Effector memory CD8-positive, alpha-beta T cell (primary cell): ENCODE measurements at regions not wholly inside any gene's neighbourhood (a gene's known extent, or its start where the extent isn't known, plus 50 kb on each side); places are given as distances from the start of the nearest gene placed in this dataset.
"Not testable (repeated sequence)": the region's sequence is repeated elsewhere in the genome, so short reads cannot be mapped to it uniquely, and the experiment has no call there.

ENCODE experiments used
- ATAC-seq: fragments of 150-1000 bp; cut with Tn5 transposase; replicated peaks from 2 replicates; pipeline ENCODE4 v1.10.0; 2021; ENCODE audit warnings: mild to moderate bottlenecking, moderate library complexity
- DNase-seq, 3 experiments: peaks; one replicate each; pipeline ENCODE4 v3.0.0; 2021
- H3K27ac Mint-ChIP-seq, 2 donors: one replicate each; pipeline ENCODE4 v1.8.0; 2022; ENCODE audit warnings: mild to moderate bottlenecking in 2 of 2, mixed read lengths in 2 of 2, moderate library complexity in 2 of 2
- H3K27me3 Mint-ChIP-seq, 2 donors: one replicate each; pipeline ENCODE4 v1.8.0; 2022; ENCODE audit warnings: mixed read lengths in 2 of 2
- H3K36me3 Mint-ChIP-seq: one replicate; pipeline ENCODE4 v1.8.0; 2022; ENCODE audit warnings: mild to moderate bottlenecking, moderate library complexity, mixed read lengths; ENCODE audit not compliant: insufficient read depth
- H3K4me1 Mint-ChIP-seq, 2 donors: one replicate each; pipeline ENCODE4 v1.8.0; 2022; ENCODE audit warnings: low read depth in 2 of 2, mixed read lengths in 2 of 2
- H3K4me3 Mint-ChIP-seq, 2 donors: one replicate each; pipeline ENCODE4 v1.8.0; 2022; ENCODE audit warnings: mild to moderate bottlenecking in 2 of 2, mixed read lengths in 2 of 2, moderate library complexity in 2 of 2
- H3K9me3 Mint-ChIP-seq, 2 donors: one replicate each; pipeline ENCODE4 v1.8.0; 2022; ENCODE audit warnings: mixed read lengths in 2 of 2

- DNase-seq (no peak), ATAC-seq (no peak)
- peaks cover 38 to 46% of the 10 kb centered on the region in 2 donors for H3K27me3 Mint-ChIP-seq
- H3K4me1 Mint-ChIP-seq: no peaks in the 10 kb centered on the region
- no peaks in the 10 kb centered on the region for H3K9me3 Mint-ChIP-seq
- no peaks in the 10 kb centered on the region for H3K36me3 Mint-ChIP-seq
- H3K4me3 Mint-ChIP-seq: no peak overlapping the region
- no peak overlapping the region for H3K27ac Mint-ChIP-seq
Measured at GRCh38 chr3:66552846-66553245, 52.0 kb upstream of the LRIG1 start.

GRCh38 chr3:66553441-66554113 lies 52.8 kb upstream of the LRIG1 start:
- no peaks in the 10 kb centered on the region for H3K4me1 Mint-ChIP-seq
- H3K9me3 Mint-ChIP-seq: no peaks in the 10 kb centered on the region
- H3K4me3 Mint-ChIP-seq: no peak overlapping the region
- peaks cover 38 to 46% of the 10 kb centered on the region in 2 donors for H3K27me3 Mint-ChIP-seq
- no peak overlapping the region for H3K27ac Mint-ChIP-seq
- H3K36me3 Mint-ChIP-seq: no peaks in the 10 kb centered on the region
- ATAC-seq (no peak), DNase-seq (no peak)

GRCh38 chr3:66554178-66554577 lies 53.4 kb upstream of the LRIG1 start:
- no peak overlapping the region for H3K27ac Mint-ChIP-seq
- H3K4me3 Mint-ChIP-seq: no peak overlapping the region
- DNase-seq: no peak
- peaks cover 38 to 46% of the 10 kb centered on the region in 2 donors for H3K27me3 Mint-ChIP-seq
- ATAC-seq: no peak
- H3K4me1 Mint-ChIP-seq: no peaks in the 10 kb centered on the region
- no peaks in the 10 kb centered on the region for H3K9me3 Mint-ChIP-seq
- H3K36me3 Mint-ChIP-seq: no peaks in the 10 kb centered on the region

- no peak overlapping the region for H3K4me3 Mint-ChIP-seq
- H3K36me3 Mint-ChIP-seq: no peaks in the 10 kb centered on the region
- no peaks in the 10 kb centered on the region for H3K4me1 Mint-ChIP-seq
- no peak overlapping the region for H3K27ac Mint-ChIP-seq
- DNase-seq: no peak
- ATAC-seq: no peak
- H3K9me3 Mint-ChIP-seq: no peaks in the 10 kb centered on the region
- H3K27me3 Mint-ChIP-seq: peaks cover 43 to 49% of the 10 kb centered on the region in 2 donors
Measured at GRCh38 chr3:66555214-66555844, 54.5 kb upstream of the LRIG1 start.

- Mint-ChIP-seq H3K36me3 (no peaks in the 10 kb centered on the region), H3K27ac (no peak overlapping the region)
Measured at GRCh38 chr3:66557170-66557569, 56.3 kb upstream of the LRIG1 start.

GRCh38 chr3:66559924-66560323 lies 59.1 kb upstream of the LRIG1 start:
- peaks cover 21 to 25% of the 10 kb centered on the region in 2 donors for H3K27me3 Mint-ChIP-seq
- not testable (repeated sequence) for H3K9me3 Mint-ChIP-seq

More at GRCh38 chr3:66557170-66557569, 56.3 kb upstream of the LRIG1 start:
- ATAC-seq (no peak), DNase-seq (no peak)
- Mint-ChIP-seq H3K9me3 (no peaks in the 10 kb centered on the region), H3K4me3 (no peak overlapping the region), H3K4me1 (no peaks in the 10 kb centered on the region), H3K27me3 (peaks cover 41 to 42% of the 10 kb centered on the region in 2 donors)

GRCh38 chr3:66561367-66561766 lies 60.5 kb upstream of the LRIG1 start:
- Mint-ChIP-seq H3K4me1 (no peaks in the 10 kb centered on the region), H3K4me3 (no peak overlapping the region), H3K9me3 (no peaks in the 10 kb centered on the region), H3K27me3 (peaks cover 18 to 31% of the 10 kb centered on the region in 2 donors), H3K36me3 (no peaks in the 10 kb centered on the region), H3K27ac (no peak overlapping the region)
- no peak for DNase-seq
- ATAC-seq: no peak

More at GRCh38 chr3:66559924-66560323, 59.1 kb upstream of the LRIG1 start:
- ATAC-seq, DNase-seq, H3K36me3 Mint-ChIP-seq, H3K4me3 Mint-ChIP-seq, H3K4me1 Mint-ChIP-seq, H3K27ac Mint-ChIP-seq: not testable (repeated sequence)

GRCh38 chr3:66565301-66565700 lies 64.5 kb upstream of the LRIG1 start:
- ATAC-seq: no peak
- H3K27me3 Mint-ChIP-seq: peaks cover 21 to 23% of the 10 kb centered on the region in 2 donors
- DNase-seq: no peak
- H3K9me3 Mint-ChIP-seq: no peaks in the 10 kb centered on the region
- H3K4me1 Mint-ChIP-seq: no peaks in the 10 kb centered on the region
- no peak overlapping the region for H3K27ac Mint-ChIP-seq
- no peak overlapping the region for H3K4me3 Mint-ChIP-seq
- no peaks in the 10 kb centered on the region for H3K36me3 Mint-ChIP-seq

- no peaks in the 10 kb centered on the region for H3K9me3 Mint-ChIP-seq
- H3K4me3 Mint-ChIP-seq: no peak overlapping the region
- ATAC-seq (no peak), DNase-seq (no peak)
- H3K27ac Mint-ChIP-seq: no peak overlapping the region
- no peaks in the 10 kb centered on the region for H3K36me3 Mint-ChIP-seq
- H3K27me3 Mint-ChIP-seq: peaks cover 23 to 24% of the 10 kb centered on the region in 2 donors
- no peaks in the 10 kb centered on the region for H3K4me1 Mint-ChIP-seq
Measured at GRCh38 chr3:66567077-66567476, 66.3 kb upstream of the LRIG1 start.

GRCh38 chr3:66572090-66572675 lies 71.4 kb upstream of the LRIG1 start:
- no peaks in the 10 kb centered on the region for H3K9me3 Mint-ChIP-seq
- H3K4me3 Mint-ChIP-seq: no peak overlapping the region
- H3K4me1 Mint-ChIP-seq: peaks cover 4 to 5% of the 10 kb centered on the region in 2 donors
- H3K27ac Mint-ChIP-seq: no peak overlapping the region
- DNase-seq (no peak), ATAC-seq (no peak)
- H3K36me3 Mint-ChIP-seq: no peaks in the 10 kb centered on the region
- H3K27me3 Mint-ChIP-seq: peaks cover 42 to 52% of the 10 kb centered on the region in 2 donors

- Mint-ChIP-seq H3K27me3 (peaks cover 48 to 58% of the 10 kb centered on the region in 2 donors), H3K36me3 (no peaks in the 10 kb centered on the region), H3K9me3 (no peaks in the 10 kb centered on the region), H3K4me3 (no peak overlapping the region), H3K27ac (no peak overlapping the region), H3K4me1 (peaks cover 4 to 5% of the 10 kb centered on the region in 2 donors)
- DNase-seq (no peak), ATAC-seq (no peak)
Measured at GRCh38 chr3:66572938-66573710, 72.3 kb upstream of the LRIG1 start.

GRCh38 chr3:66574091-66574490 lies 73.3 kb upstream of the LRIG1 start:
- peaks cover 4 to 5% of the 10 kb centered on the region in 2 donors for H3K4me1 Mint-ChIP-seq
- ATAC-seq (no peak), DNase-seq (no peak)
- no peak overlapping the region for H3K27ac Mint-ChIP-seq
- H3K27me3 Mint-ChIP-seq: peaks cover 54 to 62% of the 10 kb centered on the region in 2 donors
- no peaks in the 10 kb centered on the region for H3K36me3 Mint-ChIP-seq
- peaks cover 0 to under 1% of the 10 kb centered on the region in 2 donors for H3K9me3 Mint-ChIP-seq
- no peak overlapping the region for H3K4me3 Mint-ChIP-seq

- no peak overlapping the region for H3K4me3 Mint-ChIP-seq
- peaks cover 0 to 3% of the 10 kb centered on the region in 2 donors for H3K9me3 Mint-ChIP-seq
- H3K36me3 Mint-ChIP-seq: peaks cover 1% of the 10 kb centered on the region
- ATAC-seq: no peak
- peaks cover 12 to 14% of the 10 kb centered on the region in 2 donors for H3K4me1 Mint-ChIP-seq
- no peak for DNase-seq
- H3K27ac Mint-ChIP-seq: no peak overlapping the region
- H3K27me3 Mint-ChIP-seq: peaks cover 80 to 84% of the 10 kb centered on the region in 2 donors
Measured at GRCh38 chr3:66577426-66578203, 76.8 kb upstream of the LRIG1 start.
